ENCODE measurements at regions not wholly inside any gene's neighbourhood (a gene's known extent, or its start where the extent isn't known, plus 50 kb on each side); places are given as distances from the start of the nearest gene placed in this dataset.

DNA sequence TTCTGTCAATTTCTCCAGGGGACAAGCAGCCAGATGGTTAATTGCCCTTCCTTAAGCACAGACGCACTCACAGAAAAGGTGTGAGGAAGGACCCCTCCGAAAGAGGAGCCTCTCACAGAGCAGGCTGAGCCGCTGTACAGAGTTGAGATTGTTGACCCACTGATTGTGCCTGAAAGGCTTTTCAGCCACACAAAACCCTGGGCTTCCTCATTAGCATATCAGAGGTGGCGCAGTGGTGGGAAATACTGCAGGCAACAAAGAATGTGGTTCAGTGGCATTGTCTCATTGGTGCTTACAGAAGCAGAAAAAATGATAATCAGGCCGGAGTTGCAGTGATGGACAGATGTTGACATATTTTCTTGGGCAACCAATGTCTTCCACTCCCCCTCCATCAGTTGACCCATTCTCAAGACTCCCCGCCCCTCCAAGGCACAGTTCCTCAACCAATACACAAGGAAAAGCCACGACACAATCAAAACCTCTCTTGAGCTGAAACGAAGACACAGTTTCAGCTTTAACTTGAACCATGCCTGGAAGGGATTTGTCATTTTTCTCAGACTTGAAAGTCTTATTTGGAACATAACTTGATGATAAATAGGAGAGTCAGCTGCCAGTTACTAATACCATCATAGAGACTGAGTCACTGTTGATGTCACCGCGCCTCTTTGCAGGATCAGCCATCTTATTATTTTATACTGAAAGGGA, 53.1 kb downstream of the ATXN3L start:
- DNase-seq, result no peak

DNA sequence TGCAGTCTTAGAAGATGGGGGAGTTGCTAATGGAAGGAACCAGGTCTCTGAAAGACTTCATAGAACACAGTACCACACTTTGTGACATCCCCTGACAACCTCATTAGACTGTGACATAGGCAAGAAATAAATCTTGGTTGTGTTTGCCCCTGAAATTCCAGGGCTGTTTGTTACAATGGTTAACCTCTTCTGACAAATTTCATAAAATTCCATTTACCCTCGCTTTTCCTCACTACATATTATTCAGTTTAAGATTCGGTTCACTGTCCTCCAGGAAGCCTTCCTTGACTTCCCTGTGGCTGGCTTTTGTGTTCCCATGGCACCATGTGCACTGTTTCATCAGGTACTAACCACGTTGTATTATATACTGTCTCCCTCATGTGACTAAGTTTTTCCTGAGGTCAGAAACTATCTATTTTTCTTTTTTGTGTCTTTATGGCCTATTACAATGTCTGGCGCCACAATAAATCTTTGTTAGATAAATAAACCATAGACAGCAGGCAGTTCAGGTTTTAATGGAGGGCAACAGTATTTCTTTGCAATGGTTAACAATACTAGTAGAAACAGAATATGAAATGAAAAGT, 54.2 kb downstream of the ATXN3L start:
- no peak for DNase-seq

DNA sequence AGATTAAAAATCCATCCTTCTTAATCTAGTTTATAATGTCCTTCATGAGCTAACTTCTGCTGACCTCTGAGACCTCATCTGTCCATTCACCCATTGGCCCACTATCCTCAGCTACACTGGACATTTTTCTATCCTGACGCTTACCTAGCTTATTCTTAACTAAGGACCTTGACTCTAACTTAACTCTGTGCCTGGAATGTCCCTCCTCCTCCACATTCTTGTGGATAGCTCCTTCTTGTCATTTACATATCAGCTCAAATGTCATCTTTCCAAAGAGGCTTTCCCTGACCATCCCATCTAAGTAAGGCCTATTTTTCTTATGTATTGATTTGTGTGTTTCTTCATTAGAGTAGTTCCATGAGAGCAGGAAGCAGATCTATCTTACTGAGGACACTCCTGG, 54.7 kb downstream of the ATXN3L start:
- DNase-seq, result no peak

DNA sequence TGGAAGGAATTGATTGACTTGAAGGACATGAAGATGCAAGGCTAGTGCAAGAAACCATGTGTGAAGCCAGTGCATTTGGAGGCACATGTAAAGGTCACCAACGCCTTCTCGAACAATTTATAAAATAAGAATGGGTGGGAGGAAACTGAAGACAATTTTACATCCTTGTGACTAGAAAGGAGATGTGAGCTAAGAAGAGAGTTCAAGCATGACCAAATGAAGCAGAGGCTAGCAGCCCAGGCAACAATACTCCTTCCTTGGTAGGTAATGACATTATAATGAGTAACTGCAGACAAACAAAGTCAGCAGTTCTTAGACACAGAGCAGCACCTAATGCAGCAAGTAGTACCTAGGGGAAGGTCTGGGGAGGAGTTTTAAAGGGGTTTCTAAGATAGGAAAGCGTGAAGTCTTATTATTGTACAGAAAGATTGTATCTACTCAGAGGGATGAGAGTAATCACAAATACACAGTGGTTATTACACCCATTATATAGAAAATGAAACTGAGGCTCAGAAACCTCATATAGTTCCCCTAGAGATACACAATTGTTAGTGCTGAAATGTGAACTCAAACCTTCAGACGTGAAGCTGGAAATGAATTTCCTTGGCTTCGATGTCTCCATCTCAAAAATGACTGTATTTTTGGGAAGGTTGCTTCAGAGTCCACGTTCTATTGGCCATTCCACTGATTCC, 56.1 kb downstream of the ATXN3L start:
- no peak for DNase-seq

DNA sequence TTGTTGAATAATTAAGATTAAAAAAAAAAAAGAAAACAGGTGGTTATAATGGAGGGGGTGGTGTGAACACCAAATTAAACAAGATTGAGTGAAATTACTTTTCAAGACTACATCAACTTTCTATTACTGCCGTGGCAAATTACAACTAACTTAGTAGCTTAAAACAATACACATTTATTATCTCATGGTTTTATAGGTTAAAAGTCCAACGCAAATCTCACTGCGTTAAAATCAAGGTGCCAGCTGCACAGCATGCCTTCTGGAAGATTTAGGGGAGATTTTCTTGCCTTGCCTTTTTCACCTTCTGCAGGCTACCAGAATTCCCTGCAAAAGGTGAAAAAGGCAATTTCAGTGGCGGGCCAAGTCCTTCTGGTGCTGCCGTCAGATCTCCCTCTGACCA, 58.5 kb downstream of the ATXN3L start:
- DNase-seq, result no peak

DNA sequence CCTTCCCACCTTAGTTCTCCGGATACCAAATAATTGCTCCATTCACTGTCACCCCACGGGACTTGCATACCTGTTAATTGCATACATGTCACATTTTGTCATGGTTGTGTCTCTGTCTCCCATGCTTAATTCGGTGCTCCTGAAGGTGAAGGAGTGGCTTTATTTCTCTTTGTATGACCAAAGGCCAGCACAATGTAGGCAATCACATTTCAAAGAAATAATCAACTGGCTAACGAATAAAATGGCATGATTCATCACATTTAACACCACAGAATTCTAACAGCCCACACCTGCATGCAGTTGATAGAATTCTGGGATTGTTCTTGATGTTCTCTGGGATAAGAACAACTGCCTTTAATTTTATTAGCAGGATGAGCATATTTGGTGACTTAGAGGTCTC, 59.3 kb downstream of the ATXN3L start:
- no peak for DNase-seq

DNA sequence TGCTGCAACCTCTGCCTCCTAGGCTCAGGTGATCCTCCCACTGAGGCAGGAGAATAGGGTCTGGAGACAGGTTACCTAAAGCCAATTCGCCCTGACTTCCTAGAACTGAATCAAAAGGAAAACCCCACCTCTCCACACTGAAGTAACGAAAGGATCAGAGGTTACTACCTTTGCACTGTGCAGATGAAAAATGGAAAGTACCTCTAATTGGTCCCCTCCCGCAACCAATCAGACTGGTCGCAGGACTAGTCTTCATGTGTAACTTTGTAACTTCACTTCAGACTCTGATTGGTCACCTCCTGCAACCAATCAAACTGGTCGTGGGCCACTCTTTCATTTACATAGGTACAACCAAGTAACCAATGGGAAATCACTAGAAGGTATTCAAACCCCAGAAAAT, 61.1 kb downstream of the ATXN3L start:
- no peak for DNase-seq

DNA sequence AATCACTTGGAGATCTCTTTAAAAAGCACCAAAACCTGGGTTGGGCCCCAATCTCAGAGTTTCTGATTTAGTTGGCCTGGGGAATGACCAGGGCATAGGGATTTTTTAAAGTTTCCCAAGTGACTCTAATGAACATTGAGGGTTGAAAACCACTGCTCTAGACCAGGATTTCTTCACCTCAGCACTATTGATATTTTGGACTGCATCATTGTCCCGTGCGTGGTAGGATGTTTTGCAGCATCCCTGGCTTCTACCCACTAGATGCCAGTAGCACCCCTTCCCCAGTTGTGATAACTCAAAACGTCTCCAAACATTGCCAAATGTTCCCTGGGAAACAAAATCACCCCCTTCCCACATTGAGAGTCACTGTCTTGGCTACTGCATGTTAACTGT, 61.8 kb downstream of the ATXN3L start:
- DNase-seq, result no peak

DNA sequence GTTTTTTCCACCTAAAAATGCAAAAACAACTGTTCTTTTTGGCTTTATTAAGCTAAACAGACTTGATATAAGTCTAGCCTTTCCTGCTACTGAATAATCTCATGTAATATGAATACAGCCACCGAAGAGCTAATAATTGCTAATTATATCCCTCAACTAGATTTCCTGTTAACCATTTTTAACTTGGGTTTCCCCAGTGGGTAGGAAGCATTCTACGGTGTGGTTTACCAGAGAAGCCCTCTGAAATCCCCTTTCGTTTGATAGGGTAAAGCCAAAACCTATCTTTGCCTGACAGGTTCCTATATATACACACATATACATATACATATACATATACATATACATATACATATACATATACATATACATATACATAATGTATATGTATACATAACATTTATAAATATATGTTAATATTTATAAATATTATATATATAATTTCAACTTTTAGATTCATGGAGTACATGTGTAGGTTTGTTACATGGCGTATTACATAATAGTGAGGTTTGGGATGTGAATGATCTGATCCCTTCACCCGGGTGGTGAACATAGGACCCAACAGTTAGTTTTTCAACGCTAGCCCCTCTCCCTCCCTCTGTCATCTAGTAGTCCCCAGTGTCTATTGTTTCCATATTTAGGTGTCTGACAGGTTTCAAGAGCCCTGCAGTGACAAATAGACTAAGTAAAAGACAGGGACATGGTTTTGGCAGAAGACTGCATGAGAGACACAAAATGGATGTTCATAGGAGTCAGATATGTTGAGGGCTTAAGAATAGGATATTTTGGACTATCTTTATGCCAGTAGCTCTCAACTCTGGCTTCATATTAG, 62.4 kb downstream of the ATXN3L start:
- no peak for DNase-seq

DNA sequence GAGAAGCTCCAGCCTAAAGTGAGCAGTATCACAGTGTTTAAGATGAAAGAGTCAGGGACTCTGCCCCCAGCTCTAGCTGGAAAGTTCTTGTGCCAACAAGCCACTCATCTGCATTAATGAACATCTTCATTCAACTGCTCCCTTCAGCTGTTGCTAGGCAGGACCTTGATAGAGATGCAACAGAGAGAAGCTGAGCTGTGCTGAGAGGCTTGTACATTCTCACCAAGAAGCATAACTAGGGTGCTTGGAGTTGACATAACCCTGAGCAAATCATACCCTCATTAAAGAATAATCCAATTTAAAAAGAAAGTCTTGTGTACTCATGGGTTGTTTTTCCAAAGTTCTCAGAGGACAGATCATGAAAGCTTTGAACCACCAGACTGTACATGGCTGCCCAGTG, 63.2 kb downstream of the ATXN3L start:
- DNase-seq, result no peak

DNA sequence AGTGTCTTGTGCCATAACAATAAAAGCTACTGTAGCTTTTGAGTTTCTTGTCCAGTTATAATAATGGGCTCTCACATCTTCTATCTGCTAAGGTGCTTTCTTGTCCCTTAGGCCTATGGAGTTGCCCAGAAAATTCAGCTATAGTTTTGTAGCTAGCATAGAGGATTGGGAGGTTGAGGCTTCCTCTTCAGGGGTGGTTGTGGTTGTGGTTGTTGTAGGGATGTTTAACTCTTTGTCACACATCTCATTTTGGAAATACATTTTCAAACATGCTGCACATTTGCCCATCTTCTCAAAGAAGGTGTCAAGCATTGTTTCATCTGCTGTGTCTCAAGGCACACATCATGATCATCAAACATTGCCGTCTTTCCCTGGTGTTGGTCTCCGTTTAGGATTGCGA, 65.0 kb downstream of the ATXN3L start:
- no peak for DNase-seq

DNA sequence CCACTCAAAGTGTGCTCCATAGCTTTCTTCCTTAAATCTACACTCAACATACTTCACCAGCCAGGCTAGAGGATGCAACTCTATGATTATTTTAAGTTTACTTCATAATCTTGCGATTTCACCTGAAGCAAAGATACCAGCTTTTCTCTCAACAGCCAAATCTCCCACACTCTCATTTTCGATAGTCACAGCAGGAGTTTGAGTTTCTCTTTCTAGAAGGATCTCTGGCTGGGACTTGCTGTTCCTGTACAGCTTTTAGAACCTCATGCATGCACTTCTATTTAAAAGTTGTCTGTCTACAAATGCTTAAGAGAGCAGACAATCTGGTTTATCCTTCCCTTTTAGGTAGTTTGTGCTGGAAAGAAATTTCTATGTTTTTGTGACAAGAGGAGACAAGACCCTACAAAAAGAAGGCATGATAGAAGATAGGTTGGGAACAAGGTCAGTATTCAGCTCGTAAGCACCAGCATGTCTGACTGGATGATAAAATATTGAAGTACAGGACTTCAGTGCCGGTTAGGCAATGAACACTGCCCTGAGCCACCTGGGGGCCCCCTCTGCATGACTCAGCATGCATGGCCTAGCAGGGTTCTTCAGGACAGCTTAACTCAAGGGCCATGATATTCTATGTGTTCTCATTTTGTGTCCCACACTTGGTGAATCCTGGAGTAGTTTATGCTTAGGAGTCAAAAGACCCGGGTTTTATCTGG, 65.6 kb downstream of the ATXN3L start:
- no peak for DNase-seq

DNA sequence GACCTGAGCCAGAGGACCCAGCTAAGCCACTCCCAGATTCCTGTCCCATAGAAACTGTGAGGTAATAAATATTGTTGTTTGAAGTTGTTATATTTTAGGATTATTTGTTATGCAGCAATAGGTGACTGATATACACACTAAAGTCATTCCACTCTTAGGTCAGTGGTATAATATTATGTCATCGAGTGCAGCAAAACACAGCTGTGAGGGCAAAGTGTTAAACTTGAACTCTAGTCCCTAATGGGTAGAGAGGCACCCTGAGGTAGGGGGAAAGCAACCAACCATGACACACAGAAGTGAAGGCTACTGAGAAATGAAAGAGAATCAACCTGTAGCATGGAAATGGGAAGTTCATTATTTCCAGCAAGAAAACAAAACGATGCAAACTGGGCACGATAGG, 66.6 kb downstream of the ATXN3L start:
- no peak for DNase-seq

DNA sequence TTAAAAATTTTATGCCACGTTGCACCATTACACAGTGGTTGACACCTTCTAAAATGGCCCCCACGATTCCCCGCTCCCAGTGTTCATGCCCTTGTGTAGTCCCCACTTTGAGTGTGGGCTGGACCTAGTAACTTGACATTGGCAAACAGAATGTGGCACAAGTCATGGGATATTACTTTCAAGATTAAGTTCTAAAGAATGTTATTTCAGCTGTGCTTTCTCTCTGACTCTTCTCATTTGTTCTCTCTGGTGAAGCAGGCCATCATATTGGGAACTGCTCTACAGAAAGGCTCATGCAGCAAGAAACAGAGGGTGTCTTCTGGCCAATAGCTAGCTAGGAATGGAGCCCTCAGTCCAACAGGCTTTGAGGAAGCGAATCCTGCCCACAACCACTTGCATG, 67.1 kb downstream of the ATXN3L start:
- DNase-seq, result no peak

DNA sequence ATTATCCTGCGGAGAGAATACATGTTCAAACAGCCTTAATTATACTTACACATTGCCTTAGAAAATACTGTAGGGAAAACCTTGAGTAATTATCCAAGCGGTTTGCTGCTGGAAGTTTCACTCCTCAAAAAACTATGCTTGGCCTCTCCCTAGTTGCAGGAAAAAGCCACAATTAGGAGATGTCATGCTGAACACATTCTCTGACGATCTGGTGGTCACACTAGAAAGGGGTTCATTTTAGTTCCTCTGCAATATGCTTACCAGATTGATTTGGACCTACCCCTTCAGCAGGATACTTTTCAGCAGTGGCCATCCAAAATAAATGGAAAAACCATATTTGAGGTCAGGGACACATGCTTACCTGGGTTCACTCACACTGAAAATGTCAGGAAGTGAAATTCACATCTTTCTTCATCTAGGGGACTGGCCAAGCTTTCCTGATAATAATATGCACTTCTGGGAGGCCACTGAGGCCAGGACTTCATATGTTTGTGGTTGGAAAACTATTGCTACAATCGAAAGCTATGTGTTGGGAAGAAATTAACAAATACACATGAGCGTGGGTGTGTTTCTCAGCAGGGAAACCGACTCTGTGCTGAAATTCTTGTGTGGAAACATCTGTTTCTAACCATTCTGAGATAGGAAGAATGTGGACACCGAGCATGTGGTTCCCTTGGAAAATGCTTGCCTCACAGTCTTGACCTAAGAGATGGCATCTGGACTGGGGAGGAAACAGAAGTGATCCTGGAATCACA, 68.8 kb downstream of the ATXN3L start:
- no peak for DNase-seq

DNA sequence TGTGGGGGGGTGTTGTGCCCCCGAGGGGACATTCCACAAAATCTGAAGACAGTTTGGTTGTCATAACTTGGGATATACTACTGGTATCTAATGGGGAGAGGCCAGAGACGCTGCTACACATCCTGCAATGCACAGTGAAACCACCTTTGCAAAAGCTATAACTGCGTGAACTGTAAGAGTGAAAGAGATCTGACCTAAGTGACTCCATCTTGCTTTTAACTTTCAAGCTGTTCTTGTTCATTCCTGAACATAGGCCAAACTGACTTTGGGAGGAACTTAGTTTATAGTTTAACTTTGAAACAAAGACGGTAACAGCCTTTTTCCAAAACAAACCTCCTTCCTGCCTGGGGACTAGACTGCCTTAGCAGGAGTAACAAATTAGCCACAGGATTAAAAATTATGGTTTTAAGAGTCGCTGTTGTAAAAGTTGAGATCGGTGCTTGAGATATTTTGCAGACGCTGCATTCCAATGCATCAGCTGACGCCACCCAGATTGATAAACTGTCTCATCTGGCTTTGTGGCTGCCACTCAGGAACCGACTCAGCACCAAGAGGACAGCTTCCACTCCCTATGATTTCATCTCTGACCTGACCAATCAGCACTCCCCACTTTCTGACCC, 70.9 kb downstream of the ATXN3L start:
- DNase-seq, result no peak

DNA sequence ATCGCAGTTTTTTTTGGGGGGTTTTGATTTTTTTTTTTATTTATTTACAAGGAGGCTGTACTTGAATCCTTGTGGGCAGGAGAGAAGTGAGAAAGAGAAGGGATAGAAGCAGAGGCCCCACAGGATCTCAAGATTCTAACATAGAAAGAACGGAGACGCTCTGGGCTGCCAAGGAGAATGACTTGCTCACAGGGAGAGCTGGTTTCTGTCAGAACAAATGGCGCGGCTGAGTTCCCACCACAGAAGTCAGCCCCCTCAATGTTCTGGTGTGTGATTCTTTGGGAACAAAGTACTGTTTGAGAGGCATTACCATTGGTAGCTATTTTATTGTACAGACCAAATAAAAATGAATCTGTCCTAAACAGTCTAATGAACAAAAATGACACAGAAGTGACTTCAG, 80.6 kb downstream of the ATXN3L start:
- no peak for DNase-seq

DNA sequence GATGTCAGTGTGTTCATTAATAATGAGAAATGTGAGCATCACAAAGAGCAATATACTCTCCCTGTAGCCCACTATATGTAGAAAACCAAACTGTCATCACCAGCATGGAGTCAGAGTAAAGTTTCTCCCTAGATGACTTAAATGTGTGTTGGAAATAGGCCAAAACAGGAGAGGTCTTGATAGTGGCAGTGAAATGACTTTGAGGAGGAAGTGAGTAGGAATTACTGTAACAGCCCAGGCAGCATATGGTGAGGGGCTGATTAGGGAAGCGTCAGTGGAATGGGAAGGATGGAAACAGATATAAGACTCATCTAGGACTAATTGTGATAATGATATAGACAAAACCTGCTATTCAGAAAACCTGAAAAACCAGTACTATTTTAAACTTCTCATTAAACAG, 83.9 kb downstream of the ATXN3L start:
- DNase-seq, result no peak

DNA sequence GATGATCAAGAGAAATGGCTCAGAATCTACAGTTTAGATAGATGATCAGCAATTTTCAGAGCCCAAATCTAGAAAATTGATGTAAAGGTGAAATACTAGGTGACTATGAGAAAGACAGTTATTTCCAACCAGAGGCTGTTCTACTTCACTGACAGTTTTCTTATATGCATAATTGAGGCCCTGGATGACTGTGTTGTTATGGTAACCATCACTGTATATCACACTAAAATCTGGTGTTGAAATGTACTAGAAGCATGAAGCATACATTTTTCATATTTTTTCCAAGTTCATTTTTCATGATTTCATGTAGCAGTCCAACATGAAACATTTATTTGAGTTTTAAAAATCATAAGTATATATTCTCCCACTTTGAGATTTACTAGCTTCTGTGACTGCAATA, 87.4 kb downstream of the ATXN3L start:
- no peak for DNase-seq

DNA sequence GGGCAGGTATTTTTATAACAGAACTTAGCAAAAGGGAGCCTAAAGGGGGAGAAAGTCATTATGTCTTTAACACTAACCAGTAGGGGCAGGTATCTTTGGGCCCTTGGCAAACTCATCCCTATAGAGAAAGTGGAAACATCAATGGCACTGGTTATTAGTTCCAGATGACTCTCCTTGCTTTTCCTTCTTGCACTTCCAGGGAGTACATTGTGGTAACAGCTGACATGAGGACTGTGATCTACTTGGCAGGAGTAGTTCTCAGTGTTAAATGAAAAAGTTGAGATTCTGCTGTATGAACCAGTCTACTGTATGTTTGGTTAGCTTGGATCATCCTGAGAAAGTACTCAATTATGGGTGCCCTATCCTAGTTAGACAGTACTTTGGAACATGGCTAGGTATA, 93.6 kb downstream of the ATXN3L start:
- no peak for DNase-seq

DNA sequence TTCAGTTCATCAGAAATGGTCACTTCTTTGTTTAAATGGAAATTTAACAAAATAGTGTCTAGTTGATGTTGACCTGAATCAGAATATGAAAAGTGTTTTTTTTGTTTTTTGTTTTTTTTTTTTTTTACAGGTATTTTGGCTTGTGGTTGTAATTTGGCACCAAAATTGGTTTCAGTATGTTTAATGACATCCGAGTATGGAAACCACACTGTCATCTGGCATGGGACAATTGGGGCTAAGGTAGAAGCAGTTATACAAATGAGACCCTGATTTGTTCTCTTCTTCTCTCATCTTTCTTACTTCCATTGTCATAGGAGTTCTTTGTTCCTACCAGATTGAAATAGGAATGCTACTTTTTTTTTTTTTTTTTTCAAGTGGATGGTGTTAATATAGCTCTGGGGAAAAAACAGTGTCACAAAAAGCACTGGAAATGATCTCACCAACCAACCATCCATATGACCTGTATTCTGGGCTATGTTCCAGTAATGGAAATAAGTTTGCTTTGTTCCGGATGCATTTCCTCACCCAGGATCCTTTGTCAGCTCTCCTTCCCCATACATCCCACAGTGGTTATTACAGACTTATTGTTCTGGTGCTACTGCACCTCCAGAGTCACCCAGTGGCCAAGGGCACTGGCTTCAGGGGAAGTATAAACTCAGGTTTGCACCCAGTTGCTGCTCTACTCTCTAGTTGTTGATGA, 95.8 kb downstream of the ATXN3L start:
- DNase-seq, result no peak

Measured in CD4-positive, alpha-beta T cell treated with Interferon gamma for 1 hour (primary cell).